ENCODE measurements at regions not wholly inside any gene's neighbourhood (a gene's known extent, or its start where the extent isn't known, plus 50 kb on each side); places are given as distances from the start of the nearest gene placed in this dataset.

DNA sequence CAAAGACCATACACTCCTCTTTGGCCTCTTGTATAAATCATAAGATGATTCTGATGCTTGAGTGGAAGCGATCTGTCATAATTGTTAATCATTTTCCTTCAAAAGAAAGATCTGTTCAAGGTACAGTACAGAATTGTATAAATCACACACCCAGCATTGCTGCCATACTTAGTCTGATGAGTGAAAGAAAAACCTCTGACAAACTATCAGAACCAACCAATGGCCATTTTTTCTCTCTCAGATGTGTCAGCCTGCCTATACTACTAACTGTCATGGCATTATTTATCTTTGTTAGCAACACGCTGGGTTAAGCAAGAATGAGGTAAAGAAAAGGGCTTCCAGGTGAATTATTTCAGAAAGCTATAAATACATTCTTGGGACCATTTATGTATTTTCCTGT, 1112.7 kb upstream of the TENM4 start:
- H3K9me3 ChIP-seq (ENCODE audit: control insufficient read depth, insufficient read depth, low read length): no peaks in the 10 kb centered on the region
- H3K4me1 ChIP-seq (ENCODE audit: insufficient read depth, low read length): no peaks in the 10 kb centered on the region
- H3K36me3 ChIP-seq (ENCODE audit: insufficient read depth, low read length): no peaks in the 10 kb centered on the region
- H3K9ac ChIP-seq (ENCODE audit: low read depth, low read length): no peak overlapping the region

DNA sequence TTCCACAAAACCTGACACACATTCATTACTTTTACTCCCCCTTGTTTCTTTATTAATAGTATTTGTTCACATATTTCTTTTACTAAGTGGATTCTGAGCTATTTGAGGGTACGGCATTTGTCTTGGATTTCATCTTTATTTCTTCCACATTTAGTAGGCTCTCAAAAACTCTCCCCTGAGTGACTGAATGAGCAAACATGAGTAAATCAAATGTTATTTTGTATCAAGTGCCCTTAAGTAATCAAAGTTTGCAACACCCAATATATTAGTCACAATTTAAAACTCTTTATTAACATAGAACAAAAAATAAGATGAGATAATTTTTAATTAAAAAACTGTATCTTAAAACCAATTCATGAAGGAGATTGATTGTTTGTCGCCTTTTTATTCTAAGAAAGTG, 1101.9 kb upstream of the TENM4 start:
- Histone ChIP-seq H3K4me1 (ENCODE audit: insufficient read depth, low read length) (no peaks in the 10 kb centered on the region), H3K36me3 (ENCODE audit: insufficient read depth, low read length) (no peaks in the 10 kb centered on the region), H3K9me3 (ENCODE audit: control insufficient read depth, insufficient read depth, low read length) (no peaks in the 10 kb centered on the region), H3K9ac (ENCODE audit: low read depth, low read length) (no peak overlapping the region)

DNA sequence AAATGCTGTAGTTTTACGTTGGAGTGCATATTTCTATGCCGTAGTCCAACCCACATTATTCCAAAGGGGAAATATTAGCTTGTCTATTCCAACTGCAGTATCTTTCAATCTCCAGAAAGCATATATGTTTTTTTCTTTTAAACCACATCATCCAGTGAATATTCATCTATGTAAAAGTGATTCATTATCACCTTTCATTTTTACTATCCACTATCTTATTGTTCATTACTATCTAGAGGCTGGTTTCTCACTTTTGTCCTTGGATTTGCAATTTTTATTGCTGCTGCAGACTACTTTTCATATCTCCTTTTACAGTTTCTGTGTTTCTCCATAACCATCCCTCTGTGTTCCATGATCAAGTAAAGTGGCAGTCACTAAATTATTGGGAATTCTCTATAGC, 1097.2 kb upstream of the TENM4 start:
- H3K9me3 ChIP-seq (ENCODE audit: control insufficient read depth, insufficient read depth, low read length): no peaks in the 10 kb centered on the region
- H3K36me3 ChIP-seq (ENCODE audit: insufficient read depth, low read length): no peaks in the 10 kb centered on the region; the same call in 1 of the 2 replicates
- H3K9ac ChIP-seq (ENCODE audit: low read depth, low read length): no peak overlapping the region
- no peaks in the 10 kb centered on the region for H3K4me1 ChIP-seq (ENCODE audit: insufficient read depth, low read length)

DNA sequence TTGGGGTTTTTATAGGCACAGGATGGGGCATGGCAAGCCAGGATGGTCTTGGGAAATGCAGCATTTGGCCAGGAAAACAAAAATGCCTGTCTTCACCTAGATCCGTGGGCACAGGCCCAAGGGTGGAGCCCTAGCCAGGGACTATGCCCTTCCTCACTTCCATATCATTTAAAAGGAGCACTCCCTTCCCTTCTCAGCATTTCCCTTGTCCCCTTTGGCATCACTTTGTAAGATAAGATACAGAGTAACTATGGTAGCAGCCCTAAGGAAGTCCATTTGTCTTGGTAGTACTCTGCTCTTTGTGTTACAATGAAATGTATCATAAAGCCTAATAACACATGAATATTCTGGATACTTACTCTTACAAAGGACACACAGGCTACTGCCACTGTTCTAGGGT, 1092.6 kb upstream of the TENM4 start:
- no peaks in the 10 kb centered on the region; the same call in 1 of the 2 replicates for H3K9me3 ChIP-seq (ENCODE audit: control insufficient read depth, insufficient read depth, low read length)
- no peaks in the 10 kb centered on the region; the same call in 1 of the 2 replicates for H3K36me3 ChIP-seq (ENCODE audit: insufficient read depth, low read length)
- H3K9ac ChIP-seq (ENCODE audit: low read depth, low read length): no peak overlapping the region
- no peaks in the 10 kb centered on the region for H3K4me1 ChIP-seq (ENCODE audit: insufficient read depth, low read length)

DNA sequence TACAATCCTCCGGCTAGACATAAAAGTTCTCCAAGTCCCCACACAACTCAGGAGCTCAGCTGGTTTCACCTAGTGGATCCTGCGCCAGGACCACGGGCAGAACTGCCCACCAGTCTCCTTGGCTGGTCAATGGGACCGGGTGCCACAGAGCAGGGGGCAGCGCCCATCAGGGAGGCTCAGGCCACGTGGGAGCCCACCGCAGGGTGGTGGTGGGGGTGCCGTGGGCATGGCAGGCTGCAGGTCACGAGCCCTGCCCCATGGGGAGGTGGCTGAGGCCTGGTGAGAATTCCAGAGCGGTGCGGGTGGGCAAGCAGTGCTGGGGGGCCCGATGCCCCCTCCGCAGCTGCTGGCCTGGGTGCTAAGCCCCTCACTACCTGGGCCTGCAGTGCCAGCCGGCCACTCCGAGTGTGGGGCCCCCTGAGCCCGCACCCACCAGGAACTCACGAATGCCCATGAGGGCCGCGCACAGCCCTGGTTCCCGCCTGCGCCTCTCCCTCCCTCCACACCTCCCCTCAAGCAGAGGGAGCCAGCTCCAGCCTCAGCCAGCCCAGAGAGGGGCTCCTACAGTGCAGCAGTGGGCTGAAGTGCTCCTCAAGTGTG, 1091.9 kb upstream of the TENM4 start:
- no peaks in the 10 kb centered on the region for H3K4me1 ChIP-seq (ENCODE audit: insufficient read depth, low read length)
- no peak overlapping the region for H3K9ac ChIP-seq (ENCODE audit: low read depth, low read length)
- no peaks in the 10 kb centered on the region; the same call in 1 of the 2 replicates for H3K36me3 ChIP-seq (ENCODE audit: insufficient read depth, low read length)
- no peaks in the 10 kb centered on the region; the same call in 1 of the 2 replicates for H3K9me3 ChIP-seq (ENCODE audit: control insufficient read depth, insufficient read depth, low read length)

DNA sequence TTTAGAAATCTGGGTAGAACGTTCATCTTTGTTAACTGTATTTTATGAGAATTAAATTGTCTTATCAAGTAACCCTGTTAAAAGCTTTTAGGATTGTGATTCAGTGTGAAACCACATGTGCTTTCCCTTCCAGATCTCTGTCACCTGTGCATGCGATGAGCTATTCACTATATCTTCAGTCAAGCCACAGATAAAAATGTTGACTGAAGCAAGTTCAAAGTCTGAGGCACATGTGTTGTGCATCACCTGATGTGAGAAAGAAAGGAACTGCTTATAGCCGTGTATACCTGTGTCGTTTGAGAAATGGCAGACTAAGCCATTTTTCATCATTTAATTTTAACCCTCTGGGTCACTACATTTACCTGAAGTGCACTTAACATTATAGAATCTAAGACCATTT, 1088.9 kb upstream of the TENM4 start:
- Histone ChIP-seq H3K36me3 (ENCODE audit: insufficient read depth, low read length) (no peaks in the 10 kb centered on the region; the same call in 1 of the 2 replicates), H3K9ac (ENCODE audit: low read depth, low read length) (no peak overlapping the region), H3K9me3 (ENCODE audit: control insufficient read depth, insufficient read depth, low read length) (no peaks in the 10 kb centered on the region; the same call in 1 of the 2 replicates), H3K4me1 (ENCODE audit: insufficient read depth, low read length) (no peaks in the 10 kb centered on the region)

DNA sequence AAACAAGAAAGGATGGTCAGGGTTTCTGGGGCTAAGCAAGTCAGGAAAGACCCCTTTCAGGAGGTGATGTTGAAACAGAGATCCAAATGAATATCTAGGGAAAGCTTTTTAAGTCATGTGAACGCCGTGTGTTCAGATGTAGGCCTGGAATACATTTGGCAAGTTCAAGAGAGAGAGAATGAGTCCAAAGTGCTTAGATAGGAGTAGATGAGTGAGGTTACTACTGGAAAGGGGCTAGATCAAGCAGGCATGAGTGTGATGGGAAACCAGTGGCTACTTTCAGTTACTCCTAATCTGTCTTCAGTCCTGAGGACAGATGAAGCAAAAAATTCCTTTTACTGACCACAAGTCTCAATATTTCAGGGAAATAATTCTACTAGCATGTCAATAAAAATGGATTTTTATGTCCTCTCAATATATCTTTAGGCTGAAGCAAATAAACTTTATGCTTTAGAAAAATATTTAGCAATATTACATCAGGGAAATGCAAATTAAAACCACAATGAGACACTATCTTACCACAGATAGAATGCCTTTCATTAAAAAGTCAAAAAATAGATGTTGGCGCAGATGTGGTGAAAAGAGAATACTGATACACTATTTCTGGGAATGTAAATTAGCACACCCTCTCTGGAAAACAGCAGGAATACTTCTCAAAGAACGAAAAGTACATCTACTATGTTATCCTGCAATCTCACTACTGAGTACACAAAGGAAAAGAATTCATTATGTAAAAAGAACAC, 1085.0 kb upstream of the TENM4 start:
- H3K9ac ChIP-seq (ENCODE audit: low read depth, low read length): no peak overlapping the region
- H3K9me3 ChIP-seq (ENCODE audit: control insufficient read depth, insufficient read depth, low read length): no peaks in the 10 kb centered on the region
- H3K4me1 ChIP-seq (ENCODE audit: insufficient read depth, low read length): no peaks in the 10 kb centered on the region
- no peaks in the 10 kb centered on the region for H3K36me3 ChIP-seq (ENCODE audit: insufficient read depth, low read length)

DNA sequence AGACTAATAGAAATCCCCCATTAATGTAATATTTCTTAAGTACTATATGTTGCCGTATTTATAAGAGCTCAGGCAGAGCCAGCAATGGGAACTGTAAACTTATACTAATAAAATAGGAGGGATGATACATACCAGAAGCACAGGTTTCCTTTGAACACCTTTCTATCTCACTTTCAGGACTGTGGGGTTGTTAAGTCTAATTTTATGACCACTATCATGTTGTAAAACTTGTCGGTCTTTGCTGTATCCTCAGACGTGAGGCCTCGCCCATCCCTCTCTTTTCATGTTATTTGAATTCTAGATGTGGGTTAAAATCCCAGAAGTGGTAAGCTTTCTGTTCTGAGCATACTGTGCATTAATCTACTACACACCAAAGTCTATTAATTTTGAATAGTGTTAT, 1083.5 kb upstream of the TENM4 start:
- Histone ChIP-seq H3K36me3 (ENCODE audit: insufficient read depth, low read length) (no peaks in the 10 kb centered on the region), H3K4me1 (ENCODE audit: insufficient read depth, low read length) (no peaks in the 10 kb centered on the region), H3K9ac (ENCODE audit: low read depth, low read length) (no peak overlapping the region), H3K9me3 (ENCODE audit: control insufficient read depth, insufficient read depth, low read length) (no peaks in the 10 kb centered on the region)

DNA sequence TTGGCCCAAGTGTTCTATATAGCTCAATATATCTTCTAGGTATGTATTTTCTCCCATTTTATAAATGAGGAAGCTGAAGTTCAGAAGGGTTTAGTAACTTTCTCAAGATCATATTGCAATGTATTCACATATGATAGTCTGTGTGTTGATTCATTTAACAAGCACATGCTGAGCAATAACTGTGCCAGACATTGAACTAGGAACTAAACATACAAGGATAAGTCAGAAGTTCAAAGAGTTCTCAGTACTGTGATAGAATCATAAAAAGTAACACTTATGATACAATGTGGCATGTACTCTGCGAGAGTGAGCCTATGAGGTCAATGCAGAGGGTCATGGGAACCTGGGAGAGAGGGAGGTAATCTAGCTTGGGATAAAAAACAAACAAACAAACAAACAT, 1082.2 kb upstream of the TENM4 start:
- H3K36me3 ChIP-seq (ENCODE audit: insufficient read depth, low read length): no peaks in the 10 kb centered on the region
- H3K9ac ChIP-seq (ENCODE audit: low read depth, low read length): no peak overlapping the region
- H3K4me1 ChIP-seq (ENCODE audit: insufficient read depth, low read length): no peaks in the 10 kb centered on the region
- no peaks in the 10 kb centered on the region for H3K9me3 ChIP-seq (ENCODE audit: control insufficient read depth, insufficient read depth, low read length)

DNA sequence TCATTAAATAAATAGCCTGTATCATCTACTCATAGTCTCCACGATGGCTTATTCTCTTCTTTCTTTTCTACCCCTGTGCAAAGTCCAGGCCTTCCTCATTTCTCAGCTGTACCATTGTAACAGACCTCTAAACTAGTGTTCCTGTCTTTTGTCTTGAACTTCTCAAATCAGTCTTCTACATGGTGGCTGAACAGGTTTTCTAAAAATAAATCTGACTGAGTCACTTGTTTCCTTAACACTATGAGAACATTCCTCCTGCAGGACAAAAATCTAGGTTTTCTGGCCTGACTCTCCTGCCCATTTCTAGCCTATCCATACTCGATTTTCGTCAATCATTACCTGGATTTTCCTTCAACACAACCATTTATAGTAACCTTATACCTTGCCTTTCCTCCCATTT, 1080.8 kb upstream of the TENM4 start:
- Histone ChIP-seq H3K36me3 (ENCODE audit: insufficient read depth, low read length) (no peaks in the 10 kb centered on the region), H3K9me3 (ENCODE audit: control insufficient read depth, insufficient read depth, low read length) (no peaks in the 10 kb centered on the region), H3K9ac (ENCODE audit: low read depth, low read length) (no peak overlapping the region), H3K4me1 (ENCODE audit: insufficient read depth, low read length) (no peaks in the 10 kb centered on the region)

DNA sequence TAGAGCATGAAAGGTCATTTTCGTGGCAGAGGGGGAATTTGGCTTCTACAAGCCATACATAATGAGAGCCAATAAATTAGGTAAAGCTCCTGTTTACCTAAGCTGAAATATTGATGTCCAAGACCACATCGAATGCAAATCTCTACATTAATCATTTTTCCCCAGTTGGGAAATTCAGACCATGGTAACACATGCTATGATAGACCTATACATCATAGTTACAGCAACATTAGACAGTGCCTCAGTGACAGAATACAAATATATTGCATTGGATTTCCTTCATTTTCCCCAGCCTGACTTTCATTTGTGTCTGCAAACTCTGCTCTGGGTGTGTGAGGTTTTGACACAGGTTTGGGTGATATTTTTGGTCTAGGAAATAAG, 1079.7 kb upstream of the TENM4 start:
- Histone ChIP-seq H3K9ac (ENCODE audit: low read depth, low read length) (no peak overlapping the region), H3K36me3 (ENCODE audit: insufficient read depth, low read length) (no peaks in the 10 kb centered on the region), H3K9me3 (ENCODE audit: control insufficient read depth, insufficient read depth, low read length) (no peaks in the 10 kb centered on the region; the same call in 1 of the 2 replicates), H3K4me1 (ENCODE audit: insufficient read depth, low read length) (no peaks in the 10 kb centered on the region)

DNA sequence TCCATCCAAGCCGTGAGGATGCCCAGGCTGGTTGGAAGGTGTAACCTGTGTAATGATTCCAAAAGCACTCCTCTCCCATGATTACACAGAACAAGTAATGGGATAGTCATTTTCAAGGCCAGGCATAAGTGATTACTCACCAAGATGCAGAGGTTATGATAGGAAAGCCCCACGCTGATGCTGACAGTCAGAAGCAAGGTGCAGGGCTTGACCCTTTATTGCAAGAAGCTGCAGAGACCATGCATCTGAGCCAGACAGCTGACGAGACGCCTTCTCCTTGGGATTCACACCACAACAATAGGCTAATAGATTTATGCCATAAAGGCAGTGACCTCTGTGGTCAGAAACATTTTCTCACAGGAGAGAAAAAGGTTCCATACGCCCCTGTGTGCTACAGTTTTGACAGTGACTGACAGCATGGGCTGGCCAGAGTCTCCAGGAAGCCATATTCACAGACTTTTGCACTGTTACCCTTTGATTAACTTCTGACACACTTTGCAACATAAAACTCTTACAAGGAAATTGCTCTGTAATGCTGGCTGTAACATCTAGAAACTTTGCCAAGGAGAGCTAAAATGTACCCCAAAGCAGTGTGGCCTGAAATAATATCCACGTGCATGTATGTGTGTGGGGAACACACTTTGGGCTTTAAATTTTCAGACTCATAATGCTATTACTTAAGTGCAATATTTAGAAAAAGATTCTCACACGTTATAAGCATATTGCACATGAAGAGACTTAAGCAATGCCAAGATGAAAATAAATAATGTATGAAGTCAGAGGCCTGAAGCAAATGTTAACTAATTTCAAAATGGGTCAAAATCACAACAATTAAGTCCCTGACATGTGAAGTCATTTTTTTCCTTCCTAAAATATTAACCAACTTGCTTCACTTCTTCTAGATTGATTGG, 1079.0 kb upstream of the TENM4 start:
- Histone ChIP-seq H3K4me1 (ENCODE audit: insufficient read depth, low read length) (no peaks in the 10 kb centered on the region), H3K9ac (ENCODE audit: low read depth, low read length) (no peak overlapping the region), H3K9me3 (ENCODE audit: control insufficient read depth, insufficient read depth, low read length) (no peaks in the 10 kb centered on the region; the same call in 1 of the 2 replicates), H3K36me3 (ENCODE audit: insufficient read depth, low read length) (no peaks in the 10 kb centered on the region)

DNA sequence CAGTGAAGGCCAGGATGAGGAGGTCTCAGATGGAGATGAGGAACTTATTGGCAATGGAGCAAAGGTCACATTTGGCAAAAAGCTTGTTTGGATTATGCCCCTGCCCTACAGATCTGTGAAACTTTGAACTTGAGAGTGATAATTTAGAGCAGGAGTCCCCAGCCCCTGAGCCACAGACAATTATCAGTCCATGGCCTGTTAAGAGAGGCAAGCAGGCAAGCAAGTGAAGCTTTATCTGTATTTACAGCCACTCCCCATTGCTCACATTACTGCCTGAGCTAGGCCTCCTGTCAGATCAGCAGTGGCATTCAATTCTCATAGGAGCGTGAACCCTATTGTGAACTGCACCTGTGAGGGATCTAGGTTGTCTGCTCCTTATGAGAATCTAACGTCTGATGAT, 1076.9 kb upstream of the TENM4 start:
- Histone ChIP-seq H3K9ac (ENCODE audit: low read depth, low read length) (no peak overlapping the region), H3K9me3 (ENCODE audit: control insufficient read depth, insufficient read depth, low read length) (no peaks in the 10 kb centered on the region; the same call in 1 of the 2 replicates), H3K36me3 (ENCODE audit: insufficient read depth, low read length) (no peaks in the 10 kb centered on the region), H3K4me1 (ENCODE audit: insufficient read depth, low read length) (no peaks in the 10 kb centered on the region)

DNA sequence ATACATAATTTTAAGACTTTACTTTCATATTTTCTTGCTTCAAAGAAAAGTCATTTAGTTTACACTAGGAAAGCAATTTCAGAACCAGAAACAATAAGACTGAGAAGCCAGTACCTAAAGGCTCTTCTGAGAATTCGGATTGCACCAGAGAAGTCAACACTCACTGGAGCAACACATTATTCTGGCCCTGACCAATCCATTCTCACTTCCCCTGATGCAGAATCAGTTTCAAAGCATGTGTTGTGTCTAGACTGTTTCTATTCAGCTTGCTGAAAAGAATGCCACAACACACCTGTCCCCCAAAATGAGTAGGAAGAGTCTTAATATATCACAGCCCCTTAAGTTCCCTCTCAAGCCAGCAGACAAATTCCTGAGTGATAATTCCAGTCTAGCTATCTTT, 1074.3 kb upstream of the TENM4 start:
- no peaks in the 10 kb centered on the region; the same call in 1 of the 2 replicates for H3K9me3 ChIP-seq (ENCODE audit: control insufficient read depth, insufficient read depth, low read length)
- H3K36me3 ChIP-seq (ENCODE audit: insufficient read depth, low read length): no peaks in the 10 kb centered on the region
- no peak overlapping the region for H3K9ac ChIP-seq (ENCODE audit: low read depth, low read length)
- H3K4me1 ChIP-seq (ENCODE audit: insufficient read depth, low read length): no peaks in the 10 kb centered on the region

Measured in ES-I3 (cell line).